ENCODE measurements at regions not wholly inside any gene's neighbourhood (a gene's known extent, or its start where the extent isn't known, plus 50 kb on each side); places are given as distances from the start of the nearest gene placed in this dataset.
"Not testable (repeated sequence)": the region's sequence is repeated elsewhere in the genome, so short reads cannot be mapped to it uniquely, and the experiment has no call there.

- TF ChIP-seq POLR2A (IDR thresholded peaks at IDR 0.05; ENCODE audit: low read depth, low read length): no peak
- FAIRE-seq (no peak), DNase-seq (ENCODE audit: insufficient read length, low spot score) (no peak)
Observed at GRCh38 chr3:107916171-107916570, 174.7 kb downstream of the CD47 start.

- FAIRE-seq (no peak), DNase-seq (ENCODE audit: insufficient read length, low spot score) (no peak)
- TF ChIP-seq POLR2A (IDR thresholded peaks at IDR 0.05; ENCODE audit: low read depth, low read length): no peak
Observed at GRCh38 chr3:107915706-107916105, 175.1 kb downstream of the CD47 start.

- FAIRE-seq: no peak
- no peak for DNase-seq (ENCODE audit: insufficient read length, low spot score)
- no peak for TF ChIP-seq POLR2A (IDR thresholded peaks at IDR 0.05; ENCODE audit: low read depth, low read length)
Observed at GRCh38 chr3:107913701-107914100, 177.1 kb downstream of the CD47 start.

GRCh38 chr3:107911337-107912000 is 179.4 kb downstream of the CD47 start:
- FAIRE-seq: no peak
- no peak for DNase-seq (ENCODE audit: insufficient read length, low spot score)
- TF ChIP-seq POLR2A (IDR thresholded peaks at IDR 0.05; ENCODE audit: low read depth, low read length): no peak

- FAIRE-seq (no peak), DNase-seq (ENCODE audit: insufficient read length, low spot score) (no peak)
- no peak for TF ChIP-seq POLR2A (IDR thresholded peaks at IDR 0.05; ENCODE audit: low read depth, low read length)
Observed at GRCh38 chr3:107910713-107911259, 180.0 kb downstream of the CD47 start.

- DNase-seq (ENCODE audit: insufficient read length, low spot score); FAIRE-seq: not testable (repeated sequence)
Observed at GRCh38 chr3:107909583-107909982, 181.2 kb downstream of the CD47 start.

- FAIRE-seq (no peak), DNase-seq (ENCODE audit: insufficient read length, low spot score) (no peak)
- TF ChIP-seq POLR2A (IDR thresholded peaks at IDR 0.05; ENCODE audit: low read depth, low read length): no peak
Observed at GRCh38 chr3:107907996-107908395, 182.8 kb downstream of the CD47 start.

- DNase-seq (ENCODE audit: insufficient read length, low spot score) (no peak), FAIRE-seq (no peak)
- no peak for TF ChIP-seq POLR2A (IDR thresholded peaks at IDR 0.05; ENCODE audit: low read depth, low read length)
Observed at GRCh38 chr3:107904536-107905066, 186.2 kb downstream of the CD47 start.

- TF ChIP-seq POLR2A (IDR thresholded peaks at IDR 0.05; ENCODE audit: low read depth, low read length): no peak
- no peak for DNase-seq (ENCODE audit: insufficient read length, low spot score)
- no peak for FAIRE-seq
Observed at GRCh38 chr3:107899990-107900651, 190.7 kb downstream of the CD47 start.

GRCh38 chr3:107897471-107898061 is 193.3 kb downstream of the CD47 start:
- DNase-seq (ENCODE audit: insufficient read length, low spot score): no peak
- no peak for TF ChIP-seq POLR2A (IDR thresholded peaks at IDR 0.05; ENCODE audit: low read depth, low read length)
- FAIRE-seq: no peak

GRCh38 chr3:107894998-107895397 is 195.8 kb downstream of the CD47 start:
- no peak for FAIRE-seq
- no peak for DNase-seq (ENCODE audit: insufficient read length, low spot score)
- TF ChIP-seq POLR2A (IDR thresholded peaks at IDR 0.05; ENCODE audit: low read depth, low read length): no peak

GRCh38 chr3:107892955-107893624 is 197.7 kb downstream of the CD47 start:
- FAIRE-seq (no peak), DNase-seq (ENCODE audit: insufficient read length, low spot score) (no peak)
- no peak for TF ChIP-seq POLR2A (IDR thresholded peaks at IDR 0.05; ENCODE audit: low read depth, low read length)

- DNase-seq (ENCODE audit: insufficient read length, low spot score) (no peak), FAIRE-seq (peak; percentile 41)
- TF ChIP-seq POLR2A (IDR thresholded peaks at IDR 0.05; ENCODE audit: low read depth, low read length): no peak
Observed at GRCh38 chr3:107884719-107885460, 205.9 kb downstream of the CD47 start.

Measured in H54 (cell line).